Smooth muscle cell (in vitro differentiated cells): ENCODE measurements at regions not wholly inside any gene's neighbourhood (a gene's known extent, or its start where the extent isn't known, plus 50 kb on each side); places are given as distances from the start of the nearest gene placed in this dataset.

Source experiments
- DNase-seq: peaks from one replicate; lab custom pipeline; 2025; ENCODE audit not compliant: unreplicated experiment; lab: John Stamatoyannopoulos, UW
- H2AFZ ChIP-seq: fragments of 200-600 bp; sonication (generic); 2 replicates; pipeline ENCODE4 v1.6.0; 2016; ENCODE audit warnings: antibody characterized with exemption, low read depth, mild to moderate bottlenecking
- H3F3A ChIP-seq: fragments of 200-600 bp; sonication (generic); 2 replicates; pipeline ENCODE4 v1.6.0; 2017; ENCODE audit warnings: antibody characterized with exemption, low read depth
- H3K27ac ChIP-seq: fragments of 200-600 bp; sonication (generic); 2 replicates; pipeline ENCODE4 v1.5.1; 2016; ENCODE audit warnings: low read depth, mild to moderate bottlenecking
- H3K27me3 ChIP-seq: fragments of 200-600 bp; sonication (generic); 2 replicates; pipeline ENCODE4 v1.6.1; 2016; ENCODE audit warnings: low read depth, mild to moderate bottlenecking
- H3K36me3 ChIP-seq: fragments of 200-600 bp; sonication (generic); 2 replicates; pipeline ENCODE4 v1.5.1; 2016; ENCODE audit warnings: low read depth
- H3K4me1 ChIP-seq: fragments of 200-600 bp; sonication (generic); 2 replicates; pipeline ENCODE4 v1.5.1; 2016; ENCODE audit warnings: low read depth
- H3K4me2 ChIP-seq: fragments of 200-600 bp; sonication (generic); 2 replicates; pipeline ENCODE4 v1.6.0; 2016; ENCODE audit warnings: mild to moderate bottlenecking
- H3K4me3 ChIP-seq: fragments of 200-600 bp; sonication (generic); 2 replicates; pipeline ENCODE4 v1.5.1; 2016; ENCODE audit warnings: mild to moderate bottlenecking
- H3K79me2 ChIP-seq: fragments of 200-600 bp; sonication (generic); 2 replicates; pipeline ENCODE4 v1.6.0; 2016; ENCODE audit warnings: low read depth, mild to moderate bottlenecking
- H3K9ac ChIP-seq: fragments of 200-600 bp; sonication (generic); 2 replicates; pipeline ENCODE4 v1.6.0; 2016; ENCODE audit warnings: low read depth
- H3K9me3 ChIP-seq: fragments of 200-600 bp; sonication (generic); replicated peaks from 2 replicates; pipeline ENCODE4 v1.5.1; 2016; ENCODE audit warnings: low read depth
- H4K20me1 ChIP-seq: fragments of 200-600 bp; sonication (generic); 2 replicates; pipeline ENCODE4 v1.6.0; 2016; ENCODE audit warnings: low read depth
- WGBS: methylation state at CpG from one replicate; pipeline ENCODE4 v1.1.7; 2016; ENCODE audit warnings: low lambda C conversion rate; 5-methylcytosine and 5-hydroxymethylcytosine counted together
- TF ChIP-seq, protein P1 (sequence below): fragments of 200-600 bp; sonication (generic); IDR thresholded peaks from 2 replicates; pipeline ENCODE4 v1.5.1; 2017; ENCODE audit warnings: borderline replicate concordance, mild to moderate bottlenecking, antibody characterized with exemption; ENCODE audit not compliant: insufficient read depth, poor library complexity, severe bottlenecking

GRCh38 chr5:86442036-86442745 lies 175.6 kb upstream of the COX7C start:
- Histone ChIP-seq H3K4me1 (no peaks in the 10 kb centered on the region), H3K9me3 (no peaks in the 10 kb centered on the region), H3K9ac (no peak overlapping the region), H3K4me2 (no peak overlapping the region), H2AFZ (no peak overlapping the region), H3K79me2 (no peaks in the 10 kb centered on the region), H3K27me3 (no peaks in the 10 kb centered on the region), H3K4me3 (no peak overlapping the region), H3K27ac (no peak overlapping the region), H4K20me1 (no peaks in the 10 kb centered on the region), H3K36me3 (no peaks in the 10 kb centered on the region), H3F3A (no peaks in the 10 kb centered on the region)
- 90% methylated on average over 2 of the region's 2 CpGs for WGBS
- TF ChIP-seq, protein P1, sequence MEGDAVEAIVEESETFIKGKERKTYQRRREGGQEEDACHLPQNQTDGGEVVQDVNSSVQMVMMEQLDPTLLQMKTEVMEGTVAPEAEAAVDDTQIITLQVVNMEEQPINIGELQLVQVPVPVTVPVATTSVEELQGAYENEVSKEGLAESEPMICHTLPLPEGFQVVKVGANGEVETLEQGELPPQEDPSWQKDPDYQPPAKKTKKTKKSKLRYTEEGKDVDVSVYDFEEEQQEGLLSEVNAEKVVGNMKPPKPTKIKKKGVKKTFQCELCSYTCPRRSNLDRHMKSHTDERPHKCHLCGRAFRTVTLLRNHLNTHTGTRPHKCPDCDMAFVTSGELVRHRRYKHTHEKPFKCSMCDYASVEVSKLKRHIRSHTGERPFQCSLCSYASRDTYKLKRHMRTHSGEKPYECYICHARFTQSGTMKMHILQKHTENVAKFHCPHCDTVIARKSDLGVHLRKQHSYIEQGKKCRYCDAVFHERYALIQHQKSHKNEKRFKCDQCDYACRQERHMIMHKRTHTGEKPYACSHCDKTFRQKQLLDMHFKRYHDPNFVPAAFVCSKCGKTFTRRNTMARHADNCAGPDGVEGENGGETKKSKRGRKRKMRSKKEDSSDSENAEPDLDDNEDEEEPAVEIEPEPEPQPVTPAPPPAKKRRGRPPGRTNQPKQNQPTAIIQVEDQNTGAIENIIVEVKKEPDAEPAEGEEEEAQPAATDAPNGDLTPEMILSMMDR, result no peak
- no peak for DNase-seq

DNA sequence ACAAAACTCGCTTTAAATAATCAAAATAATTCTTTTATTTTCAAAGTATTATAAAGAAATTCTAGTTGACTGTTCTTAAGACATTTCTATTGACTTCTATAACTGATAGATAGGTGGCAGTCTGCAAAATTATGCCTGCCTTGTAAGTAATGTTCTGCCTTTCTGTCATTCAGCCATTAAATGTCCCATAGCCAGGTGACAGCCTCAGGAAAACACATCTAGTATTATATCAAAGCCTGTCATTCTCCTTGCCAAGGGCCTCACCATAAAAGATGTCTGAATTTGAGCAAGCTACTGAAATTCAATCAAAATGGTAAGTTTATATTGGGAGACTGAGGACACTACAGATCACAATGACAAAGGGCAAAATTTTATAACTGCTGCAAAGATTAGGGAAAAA lies 170.4 kb upstream of the COX7C start:
- TF ChIP-seq, protein P1, result no peak
- H3K36me3 ChIP-seq, result no peaks in the 10 kb centered on the region
- H3K4me2 ChIP-seq, result no peak overlapping the region
- H3K9ac ChIP-seq, result no peak overlapping the region
- no peaks in the 10 kb centered on the region for H3K4me1 ChIP-seq
- no peak overlapping the region for H3K4me3 ChIP-seq
- no peaks in the 10 kb centered on the region for H3K9me3 ChIP-seq
- H3K79me2 ChIP-seq, result no peaks in the 10 kb centered on the region
- H2AFZ ChIP-seq, result no peak overlapping the region
- no peak for DNase-seq
- no peaks in the 10 kb centered on the region for H3K27me3 ChIP-seq
- H3F3A ChIP-seq, result no peaks in the 10 kb centered on the region
- H4K20me1 ChIP-seq, result no peaks in the 10 kb centered on the region
- no peak overlapping the region for H3K27ac ChIP-seq
- WGBS, result 93% methylated on average over 1 of the region's 1 CpG

GRCh38 chr5:86452251-86452650 lies 165.5 kb upstream of the COX7C start:
- Histone ChIP-seq H3K9me3 (no peaks in the 10 kb centered on the region), H3K4me3 (no peak overlapping the region), H3K27me3 (no peaks in the 10 kb centered on the region), H3F3A (no peaks in the 10 kb centered on the region), H3K9ac (no peak overlapping the region), H2AFZ (no peak overlapping the region), H3K36me3 (no peaks in the 10 kb centered on the region), H3K79me2 (no peaks in the 10 kb centered on the region), H4K20me1 (no peaks in the 10 kb centered on the region), H3K4me1 (no peaks in the 10 kb centered on the region), H3K27ac (no peak overlapping the region), H3K4me2 (no peak overlapping the region)
- DNase-seq, result no peak
- TF ChIP-seq, protein P1, result no peak

- H3K4me3 ChIP-seq, result no peak overlapping the region
Observed at GRCh38 chr5:86460519-86460918, 157.2 kb upstream of the COX7C start.

More at GRCh38 chr5:86460519-86460918, 157.2 kb upstream of the COX7C start:
- Histone ChIP-seq H4K20me1 (no peaks in the 10 kb centered on the region), H2AFZ (no peak overlapping the region), H3K4me2 (no peak overlapping the region), H3K9ac (no peak overlapping the region), H3F3A (no peaks in the 10 kb centered on the region), H3K36me3 (no peaks in the 10 kb centered on the region), H3K9me3 (no peaks in the 10 kb centered on the region), H3K79me2 (no peaks in the 10 kb centered on the region), H3K4me1 (no peaks in the 10 kb centered on the region), H3K27ac (no peak overlapping the region), H3K27me3 (no peaks in the 10 kb centered on the region)
- 95% methylated on average over 16 of the region's 16 CpGs for WGBS
- DNase-seq, result no peak
- TF ChIP-seq, protein P1, result no peak
